Fibroblast of skin of left quadriceps (primary cell): ENCODE measurements at regions not wholly inside any gene's neighbourhood (a gene's known extent, or its start where the extent isn't known, plus 50 kb on each side); places are given as distances from the start of the nearest gene placed in this dataset.
"Not testable (repeated sequence)": the region's sequence is repeated elsewhere in the genome, so short reads cannot be mapped to it uniquely, and the experiment has no call there.

Experiments used
- DNase-seq, 2 experiments: peaks; one replicate each; pipeline ENCODE4 v3.0.0-alpha.2; 2013; ENCODE audit warnings: low read depth in 2 of 2

DNA sequence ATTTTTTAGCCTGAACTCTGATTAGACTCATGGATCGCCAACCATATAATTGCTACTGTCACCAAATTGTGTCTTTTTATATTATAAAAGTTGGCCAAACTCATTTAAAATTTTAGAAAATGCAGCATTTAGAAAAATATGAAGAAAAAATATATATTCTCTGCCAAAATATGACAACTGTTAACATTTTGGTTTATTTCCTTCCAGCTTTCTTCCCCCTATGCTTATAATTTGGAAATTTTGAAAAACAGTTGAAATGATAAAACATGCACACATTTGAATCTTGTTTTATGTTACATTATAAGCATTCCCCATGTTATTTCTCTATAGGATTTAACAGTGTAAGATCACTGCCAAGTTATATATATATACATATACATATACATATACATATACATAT lies 1112.8 kb downstream of the TUSC7 start:
- no peak for DNase-seq

DNA sequence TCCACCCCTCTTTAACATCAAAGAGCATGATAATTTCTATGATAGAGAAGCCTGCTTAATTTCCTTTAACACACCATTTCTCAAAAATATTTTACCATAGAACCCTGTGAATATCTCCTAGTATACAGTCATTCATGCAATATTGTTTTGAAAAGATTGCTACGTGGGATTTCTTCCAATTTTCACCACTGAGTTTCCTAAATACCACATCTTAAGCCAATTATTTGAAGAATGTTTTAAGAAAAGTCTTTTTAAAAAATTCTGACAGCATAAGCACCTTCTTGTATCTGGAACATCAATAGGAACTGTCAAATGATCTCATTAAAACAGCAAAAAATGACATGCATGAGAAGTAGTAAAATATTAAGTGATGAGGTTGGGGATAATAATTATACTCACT lies 1126.7 kb downstream of the TUSC7 start:
- DNase-seq, result no peak

DNA sequence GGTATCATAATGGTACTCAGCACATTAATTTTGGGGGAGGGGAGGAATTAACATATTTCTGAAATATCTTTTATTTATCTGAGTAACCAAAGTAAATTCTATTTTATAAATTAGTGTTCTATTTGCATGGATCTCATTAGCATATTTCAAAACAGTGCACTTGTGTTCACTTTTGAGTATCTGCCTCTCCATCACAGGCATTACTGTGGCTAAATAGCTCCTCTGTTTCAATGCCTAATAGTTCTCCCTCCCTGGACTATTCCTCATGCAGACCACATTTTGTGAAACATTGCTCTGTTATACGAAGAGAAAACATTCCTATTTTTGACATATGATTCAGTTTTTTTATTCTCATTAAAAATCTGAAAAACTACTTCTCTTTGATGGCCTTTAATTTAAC lies 1127.8 kb downstream of the TUSC7 start:
- DNase-seq, result no peak

DNA sequence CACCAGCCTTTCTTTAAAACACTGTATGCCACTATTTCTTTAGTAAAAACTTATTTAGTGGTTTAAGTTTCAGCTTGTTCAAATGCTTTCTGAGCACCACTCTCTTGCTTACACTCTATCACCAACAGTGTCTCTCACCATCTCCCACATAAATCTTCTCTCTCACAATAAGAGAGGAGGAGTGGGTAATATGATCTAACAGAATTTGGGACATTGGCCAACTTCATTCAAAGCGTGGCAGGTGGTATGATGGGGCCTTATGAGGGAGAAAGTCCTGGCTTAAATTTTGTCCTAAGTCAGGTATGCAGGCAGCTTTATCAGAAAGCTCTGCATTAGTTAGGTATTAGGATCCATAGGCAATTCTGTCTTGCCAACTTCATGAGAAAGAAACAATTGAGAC lies 1132.5 kb downstream of the TUSC7 start:
- no peak for DNase-seq

DNA sequence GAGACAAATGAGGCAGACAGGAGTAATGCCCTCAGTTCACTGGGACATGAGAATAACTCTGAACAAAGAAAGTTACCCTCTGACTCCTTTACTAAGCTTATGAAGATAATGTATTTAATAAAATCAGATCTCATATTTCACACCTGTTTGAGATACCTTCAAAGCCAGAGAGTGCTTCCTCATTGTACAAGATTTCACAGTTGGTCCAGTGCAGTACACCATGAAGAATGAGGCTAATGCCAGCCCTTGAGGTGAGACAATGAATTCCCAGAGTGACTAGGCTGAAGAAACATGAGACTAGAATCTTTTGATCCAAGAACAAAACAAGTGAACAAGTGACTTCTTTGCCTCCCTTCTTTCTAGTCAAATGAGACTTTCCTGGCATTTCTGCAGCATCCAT lies 1133.8 kb downstream of the TUSC7 start:
- no peak for DNase-seq

DNA sequence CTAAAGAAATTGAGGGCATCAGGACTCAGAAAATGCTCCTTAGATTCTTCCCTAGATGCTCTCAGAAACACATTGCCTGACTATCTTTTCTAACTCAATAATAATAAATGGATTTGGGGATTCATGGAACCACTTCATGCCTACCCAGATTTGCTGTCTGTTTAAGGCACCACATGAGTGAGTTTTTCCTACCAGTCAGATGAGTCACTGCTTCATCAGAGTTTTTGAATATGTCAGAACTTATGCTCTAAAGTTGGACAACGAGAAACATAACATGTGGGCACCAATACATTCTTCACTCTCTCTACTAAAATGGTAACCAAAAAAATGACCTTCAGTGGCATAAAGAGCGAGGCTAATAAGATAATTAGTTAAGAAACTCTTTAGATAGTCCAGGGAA lies 1135.1 kb downstream of the TUSC7 start:
- DNase-seq, result no peak

DNA sequence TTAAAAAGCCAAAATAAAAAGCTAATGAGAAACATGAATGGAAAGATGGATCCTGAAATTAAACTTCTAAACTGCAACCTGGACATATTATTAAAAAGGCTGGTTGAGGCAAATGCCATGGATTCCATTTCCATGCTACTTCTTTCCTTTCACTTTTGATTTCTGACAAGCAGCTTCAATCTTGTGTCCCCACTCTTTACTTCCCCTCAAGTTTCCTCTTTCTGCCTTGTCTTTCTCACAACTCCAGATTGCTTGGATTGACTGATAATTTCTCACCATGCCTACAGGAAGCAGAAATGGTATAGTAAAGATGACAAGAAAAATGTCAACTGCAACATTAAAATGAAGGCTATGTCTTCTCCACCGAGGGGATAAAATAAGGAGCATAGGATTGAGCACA lies 1136.7 kb downstream of the TUSC7 start:
- DNase-seq, result no peak

DNA sequence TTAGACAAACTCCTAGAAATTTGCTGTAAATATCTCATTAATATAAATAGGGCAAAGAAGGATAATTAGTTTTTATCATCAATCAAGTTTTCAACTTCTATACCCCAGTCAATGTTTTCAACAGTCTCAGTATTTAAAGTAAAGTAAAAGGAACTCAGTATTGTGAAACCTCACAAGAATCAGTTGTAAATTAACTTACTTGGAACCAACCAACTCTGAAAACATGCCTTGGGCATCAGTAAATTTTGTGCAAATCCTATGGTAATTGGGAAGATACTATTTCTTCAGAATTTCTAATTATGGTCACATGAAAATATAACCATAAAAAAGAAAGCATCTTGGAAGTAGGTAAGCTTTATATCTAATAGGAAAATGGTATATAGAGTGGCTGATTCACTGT lies 1139.0 kb downstream of the TUSC7 start:
- no peak for DNase-seq

DNA sequence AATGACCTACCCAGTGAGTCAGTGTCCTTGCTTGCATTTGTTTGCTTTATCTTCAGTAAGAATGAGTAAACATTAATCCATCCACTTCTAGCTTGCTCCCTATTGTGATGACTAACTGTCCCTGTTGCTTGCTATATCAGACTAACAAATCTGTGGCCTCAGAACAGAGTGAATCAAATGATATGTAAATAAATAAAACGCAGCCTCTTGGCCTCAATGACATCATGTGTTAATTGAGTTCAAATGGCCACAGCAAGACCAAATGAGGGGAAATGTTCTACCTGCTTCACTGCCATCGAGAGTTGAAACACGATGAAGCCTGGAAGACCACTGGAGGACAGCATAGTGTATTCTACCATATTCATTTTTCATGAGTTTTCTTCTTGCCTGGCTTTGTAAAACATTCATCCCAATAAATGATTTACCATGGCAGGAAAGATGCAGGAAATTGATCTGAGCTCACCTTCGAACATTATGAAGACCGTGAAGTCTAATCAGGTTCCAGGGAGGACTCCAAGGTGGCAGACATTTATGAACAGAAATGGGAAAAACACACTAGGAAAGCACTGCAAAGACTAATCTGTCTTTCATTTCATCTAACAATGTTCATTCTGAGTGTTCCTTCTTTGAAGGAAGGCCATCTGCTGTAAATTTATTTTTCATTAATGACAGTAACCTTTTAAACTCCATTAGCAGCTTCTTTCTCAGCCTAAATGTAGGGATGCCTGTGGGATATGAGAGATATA lies 1144.5 kb downstream of the TUSC7 start:
- DNase-seq, result peak in 1 of 2 experiments; percentile 5

DNA sequence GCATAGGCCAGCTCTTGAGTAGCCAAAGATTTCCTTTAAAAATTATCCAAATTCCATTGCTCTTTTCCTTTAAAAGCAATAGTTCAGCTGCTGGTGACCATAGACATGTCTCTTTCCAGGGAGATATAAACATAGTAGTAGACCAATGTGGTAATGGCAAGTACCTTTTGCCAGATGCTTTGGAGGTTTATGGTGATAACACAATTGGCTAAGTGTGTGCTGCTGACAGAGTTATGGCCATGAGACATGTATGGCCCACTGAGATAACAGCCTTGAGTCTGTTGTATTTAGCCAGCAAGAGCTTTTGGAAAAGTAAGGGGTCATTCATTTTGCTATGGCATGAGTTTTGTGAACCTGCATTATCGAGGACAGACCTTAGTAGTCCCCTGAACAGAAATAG lies 1146.8 kb downstream of the TUSC7 start:
- DNase-seq, result no peak

DNA sequence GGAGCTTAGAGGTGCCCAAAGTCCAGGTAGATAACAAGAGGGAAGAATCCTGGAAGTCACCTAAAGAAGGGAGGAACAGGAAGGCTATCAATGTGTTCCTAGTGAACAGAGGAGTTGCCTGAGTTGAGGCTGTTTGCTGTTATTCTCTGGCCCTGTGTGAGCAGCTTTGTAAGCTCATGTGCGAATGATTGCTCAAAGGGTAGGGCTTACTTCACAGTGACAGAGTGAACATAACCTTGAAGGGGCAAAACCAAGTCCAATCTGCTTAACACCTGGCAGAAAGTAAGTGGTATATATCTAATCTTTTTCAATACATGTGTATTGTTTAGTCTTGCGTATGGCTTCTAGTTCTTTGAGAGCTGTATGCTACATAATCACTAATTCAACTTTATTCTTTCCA lies 1153.6 kb downstream of the TUSC7 start:
- no peak for DNase-seq

DNA sequence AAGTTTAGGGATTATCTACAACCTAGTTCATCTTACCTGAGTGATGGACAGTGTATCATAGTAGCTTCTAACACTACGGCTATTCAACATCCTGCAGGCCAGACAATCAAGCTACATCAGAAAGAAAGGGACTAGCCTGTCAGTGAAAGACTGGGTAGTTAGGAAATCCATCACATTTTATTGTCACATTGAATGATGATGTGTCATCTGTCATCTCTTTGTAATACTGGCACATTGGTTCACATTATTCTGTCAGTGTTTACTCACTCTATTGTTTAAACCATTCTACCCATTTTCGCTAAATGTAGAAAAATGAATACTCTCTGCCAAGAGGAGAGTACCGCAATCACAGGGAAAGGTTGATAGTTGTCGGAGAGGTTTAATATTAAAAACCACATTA lies 1155.8 kb downstream of the TUSC7 start:
- no peak for DNase-seq

DNA sequence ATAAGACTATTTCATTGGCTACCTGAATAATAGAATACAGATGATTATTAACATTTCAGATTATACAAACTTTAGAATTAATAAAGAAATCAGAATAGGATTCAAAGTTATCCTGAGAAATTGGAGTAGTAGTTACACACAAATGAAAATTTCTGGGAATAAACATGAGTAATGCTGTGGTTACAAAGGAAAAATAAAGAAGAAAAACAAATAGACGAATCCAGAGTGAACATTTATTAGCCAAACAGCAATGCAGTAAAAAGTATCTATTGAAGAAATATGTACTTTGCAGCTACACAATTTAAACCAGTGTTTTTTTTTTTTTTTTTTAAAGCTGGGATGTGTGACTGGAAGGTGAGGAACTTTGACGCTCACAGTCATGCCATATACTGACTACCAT lies 1159.2 kb downstream of the TUSC7 start:
- DNase-seq, result no peak

DNA sequence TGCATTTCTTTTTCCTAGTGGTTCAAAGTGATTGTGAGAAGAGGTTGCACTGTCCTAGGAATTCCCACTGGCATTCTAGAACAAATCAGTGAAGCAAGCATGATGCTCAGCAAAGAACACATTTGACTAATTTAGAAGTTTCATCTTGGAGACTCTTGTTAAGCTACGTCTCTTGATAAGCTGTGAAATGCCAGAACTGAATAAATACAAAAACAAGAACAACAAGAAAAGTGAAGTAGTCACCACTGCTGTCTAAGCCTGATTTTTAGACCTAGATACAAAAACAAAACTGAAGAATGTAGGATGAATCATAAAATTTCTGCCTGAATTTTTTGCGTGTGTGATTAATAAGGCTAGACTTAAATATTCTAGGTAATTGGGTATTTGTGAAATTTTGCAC lies 1162.4 kb downstream of the TUSC7 start:
- no peak for DNase-seq

DNA sequence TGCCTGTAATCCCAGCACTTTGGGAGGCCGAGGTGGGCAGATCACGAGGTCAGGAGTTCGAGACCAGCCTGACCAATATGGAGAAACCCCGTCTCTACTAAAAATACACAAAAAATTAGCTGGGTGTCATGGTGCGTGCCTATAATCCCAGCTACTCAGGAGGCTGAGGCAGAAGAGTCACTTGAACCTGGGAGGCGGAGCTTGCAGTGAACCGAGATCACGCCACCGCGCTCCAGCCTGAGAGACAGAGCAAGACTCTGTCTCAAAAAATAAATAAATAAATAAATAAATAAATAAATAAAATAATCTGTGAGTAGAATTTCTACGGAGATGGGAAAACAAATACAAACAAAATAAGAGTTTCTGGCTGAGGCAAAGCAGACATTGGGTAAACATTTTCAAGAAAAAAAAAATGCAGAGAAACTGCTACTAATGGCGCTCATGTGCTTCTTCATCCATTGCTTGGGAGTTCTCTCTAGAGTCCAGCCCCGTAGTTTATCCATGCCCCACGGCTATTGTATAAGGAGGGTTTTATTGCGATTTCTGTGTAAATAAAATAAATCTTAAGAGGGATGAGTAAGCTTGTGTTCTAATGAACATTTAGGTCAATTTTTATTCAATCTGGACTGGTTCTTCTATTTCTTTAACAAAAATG lies 1161.9 kb downstream of the IGSF11 start:
- not testable (repeated sequence) for DNase-seq

DNA sequence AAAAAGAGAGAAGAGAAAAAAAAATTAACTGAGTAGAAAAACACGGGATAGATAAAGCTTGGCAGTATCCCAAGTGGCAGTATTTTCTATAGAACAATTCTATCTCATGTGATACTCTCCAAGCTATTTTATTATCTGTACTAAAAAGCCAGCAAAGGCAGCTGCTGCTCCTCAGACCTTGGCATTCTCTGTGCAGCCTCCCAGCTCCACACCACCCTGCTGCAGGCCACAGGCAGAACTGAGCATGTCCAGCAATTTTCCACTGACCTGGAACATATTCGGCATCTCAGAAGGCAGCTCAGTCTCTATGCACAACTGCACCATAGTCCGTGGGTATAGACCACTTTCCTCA lies 1161.4 kb downstream of the IGSF11 start:
- DNase-seq, result no peak

DNA sequence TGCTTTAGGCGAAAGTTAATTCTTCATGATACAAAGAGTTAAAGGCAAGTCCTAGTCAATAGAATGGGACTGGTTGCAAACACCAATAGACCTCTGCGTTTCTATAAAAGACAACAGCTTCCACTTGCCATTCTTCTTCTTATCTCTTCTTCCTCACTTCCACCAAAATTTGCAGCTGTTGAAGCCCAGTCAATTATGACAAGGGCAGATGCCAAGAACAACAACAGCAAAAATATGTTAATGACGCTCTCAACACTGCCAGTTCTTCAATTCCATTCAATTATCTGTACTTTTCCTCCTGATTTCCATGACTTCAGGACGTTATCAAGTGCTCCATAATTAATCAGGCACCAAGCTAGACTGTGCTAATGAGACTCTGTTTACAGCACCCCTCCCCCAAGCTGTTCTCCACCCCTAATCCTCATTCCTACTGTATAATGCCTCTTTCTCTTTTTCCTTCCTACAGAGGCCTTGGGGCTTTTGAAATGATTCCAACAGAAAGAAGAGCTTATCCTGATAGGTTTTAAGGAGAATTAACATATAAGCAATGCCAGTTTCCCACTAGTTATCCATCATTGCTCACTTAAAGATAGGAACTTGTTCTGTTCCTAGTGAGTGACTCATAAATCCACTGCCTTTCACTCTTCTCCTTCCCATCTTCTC lies 1160.5 kb downstream of the IGSF11 start:
- no peak for DNase-seq

DNA sequence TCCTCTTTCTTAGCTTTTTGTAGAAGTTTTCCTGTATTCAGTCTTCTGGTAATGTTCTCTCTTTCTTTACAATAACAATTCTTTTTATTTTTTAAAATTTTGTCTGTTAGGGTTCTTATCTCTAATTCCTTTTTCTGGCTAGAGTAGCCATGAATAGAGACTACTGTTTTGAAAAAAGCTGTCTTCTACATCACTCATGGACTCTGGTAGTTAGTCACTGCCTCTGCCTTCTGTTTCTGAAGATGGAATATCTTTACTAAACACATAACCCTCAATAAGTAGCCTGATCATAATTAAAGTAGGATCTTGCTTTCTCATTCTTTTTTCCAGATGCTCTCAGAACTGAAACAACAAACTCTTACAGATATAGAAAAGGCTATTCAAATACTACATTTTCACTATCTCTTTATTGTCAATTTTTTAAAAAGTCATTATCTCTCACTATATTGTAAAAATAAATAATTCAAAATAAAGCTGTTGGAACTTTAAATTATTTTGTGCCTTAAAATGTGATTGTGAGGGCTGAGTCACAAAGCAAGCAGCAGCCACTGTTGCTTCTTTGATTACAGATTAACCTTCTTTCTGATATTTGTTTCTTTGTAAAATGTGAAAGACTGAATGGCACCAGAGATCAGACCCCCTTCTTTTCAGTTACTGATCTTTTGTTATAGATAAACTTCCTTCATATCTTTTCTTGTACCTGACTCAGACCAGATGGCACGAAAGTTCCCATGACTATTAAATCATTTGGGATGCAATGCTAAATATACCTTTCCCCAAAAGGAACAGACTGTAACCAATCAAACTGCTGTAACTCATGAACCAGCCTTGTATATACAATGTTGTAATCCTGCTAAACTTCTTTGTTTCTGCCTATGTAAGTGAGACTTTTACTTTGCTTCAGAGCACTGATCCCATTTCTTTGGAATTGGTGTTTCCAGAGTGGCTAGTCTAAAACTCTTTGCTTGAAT lies 1159.5 kb downstream of the IGSF11 start:
- DNase-seq, result no peak

DNA sequence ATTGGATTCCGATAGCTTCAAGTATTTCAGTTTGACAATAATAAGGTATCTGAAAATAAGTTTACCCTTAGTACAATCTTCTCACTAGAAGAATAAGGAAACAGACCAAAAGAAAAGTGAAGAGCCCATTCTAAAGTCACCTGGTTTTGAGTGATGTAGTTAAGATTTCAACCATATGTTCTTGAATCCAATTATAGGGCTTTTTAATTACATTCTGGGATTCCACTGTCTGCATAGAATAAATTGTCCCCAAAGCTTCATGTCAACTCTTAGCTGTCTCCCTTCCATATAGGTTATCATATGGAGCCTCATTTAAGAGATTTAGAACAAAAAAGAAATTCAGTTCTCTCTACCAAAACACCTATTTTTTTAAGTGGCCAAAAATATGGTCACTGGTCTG lies 1158.8 kb downstream of the IGSF11 start:
- no peak for DNase-seq

DNA sequence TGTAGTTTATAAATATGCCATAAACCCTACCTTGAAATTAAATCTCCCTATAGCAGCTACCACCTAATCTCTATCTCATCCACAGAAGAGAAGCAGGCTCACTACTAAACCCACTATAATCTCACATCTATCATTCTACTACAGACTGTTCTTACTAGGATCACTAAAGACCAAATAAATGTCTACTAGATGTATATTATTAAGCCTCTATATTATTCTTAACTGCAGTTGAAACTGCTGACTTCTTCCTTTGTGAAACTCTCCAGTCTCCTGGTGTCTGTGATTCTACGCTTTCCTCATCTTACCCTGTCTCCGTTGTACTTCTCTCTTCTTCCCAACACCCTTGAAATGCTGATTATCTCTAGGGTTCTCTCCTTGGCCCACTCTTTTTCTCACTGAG lies 1154.0 kb downstream of the IGSF11 start:
- DNase-seq, result no peak

DNA sequence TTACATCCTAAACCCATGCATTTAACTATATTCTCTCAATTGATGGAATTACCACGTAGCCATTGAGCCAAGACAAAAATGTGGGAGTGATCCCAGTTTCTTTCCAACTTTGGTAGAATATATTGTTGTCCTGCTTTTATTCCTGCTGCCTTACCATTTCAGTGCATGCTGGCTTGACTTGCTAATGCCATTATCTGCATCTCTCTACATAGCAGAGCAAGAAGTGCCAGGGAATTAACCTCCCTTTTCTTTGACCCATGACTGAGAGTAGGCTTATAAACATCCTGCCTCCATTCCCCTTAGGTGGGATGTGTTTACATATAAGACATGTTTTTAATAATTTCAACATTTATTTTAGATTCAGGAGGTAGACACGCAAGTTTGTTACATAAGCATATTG lies 1153.4 kb downstream of the IGSF11 start:
- no peak for DNase-seq

DNA sequence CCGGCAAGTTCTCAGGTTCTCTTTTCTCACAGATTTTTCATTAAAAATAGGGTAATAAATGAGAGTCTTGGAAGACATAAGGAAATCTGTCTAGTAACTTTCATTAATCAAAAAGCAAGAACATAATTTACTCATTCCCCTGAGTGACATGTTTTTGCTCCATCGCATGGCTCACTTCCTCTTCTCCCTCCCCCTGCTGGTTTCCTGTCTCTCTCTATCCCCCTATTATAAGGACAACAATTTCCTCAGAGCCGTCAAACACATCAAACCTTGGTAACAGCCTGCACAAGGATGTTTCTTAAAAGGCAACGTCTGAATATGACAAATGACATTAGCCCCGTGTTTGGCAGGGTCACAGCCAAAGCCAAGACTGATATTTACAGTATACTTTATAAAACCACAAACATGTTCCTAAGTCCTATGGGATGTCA lies 1149.6 kb downstream of the IGSF11 start:
- no peak for DNase-seq
